Mammary epithelial cell (primary cell): ENCODE measurements at regions not wholly inside any gene's neighbourhood (a gene's known extent, or its start where the extent isn't known, plus 50 kb on each side); places are given as distances from the start of the nearest gene placed in this dataset.

Experiments used
- EZH2 ChIP-seq: IDR thresholded peaks from 2 replicates; pipeline ENCODE4 v1.6.1; 2012; ENCODE audit warnings: low read length, inconsistent platforms, borderline replicate concordance
- TF ChIP-seq, protein P1 (sequence below), 2 donors: IDR thresholded peaks in 1 of 2; conservative IDR thresholded peaks in 1 of 2; 2 replicates each; pipeline ENCODE4 v1.5.1; 2011 to 2012; ENCODE audit warnings: inconsistent platforms in 2 of 2, low read length in 2 of 2, mild to moderate bottlenecking in 2 of 2, control low read depth in 1 of 2, low read depth in 1 of 2; ENCODE audit not compliant: insufficient read depth in 1 of 2; ENCODE audit errors: extremely low read depth in 1 of 2

DNA sequence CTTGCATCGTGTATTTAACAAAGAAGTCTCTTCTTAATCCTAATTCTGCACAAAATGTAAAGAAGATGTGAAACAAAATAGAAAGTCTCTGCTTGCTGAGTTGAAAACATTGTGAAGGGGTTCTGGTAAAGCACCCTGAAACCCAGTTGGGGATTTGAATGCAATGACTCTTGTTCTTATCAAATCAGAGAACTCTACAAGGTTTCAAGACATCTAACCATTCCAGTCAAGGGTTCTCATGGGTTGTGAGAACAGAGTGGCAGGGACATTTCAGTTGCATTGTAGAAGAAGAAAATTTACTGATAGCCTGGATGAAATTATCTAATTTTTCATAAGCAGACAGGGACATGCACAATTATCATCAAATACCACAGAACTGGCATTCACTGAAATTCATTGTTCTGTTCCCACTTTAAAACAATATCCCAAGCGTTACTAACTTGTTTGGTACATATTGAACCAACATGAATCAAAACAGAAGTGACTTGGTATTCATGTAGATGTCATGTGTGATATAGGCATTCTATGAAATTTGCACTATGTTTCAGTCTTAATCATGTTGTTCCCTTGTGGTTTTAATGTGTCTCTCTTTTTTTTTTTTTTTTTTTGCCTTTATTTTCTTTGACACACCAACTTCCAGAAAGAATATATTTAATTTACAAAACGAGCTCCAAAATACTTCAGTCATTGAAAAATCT is 563.3 kb downstream of the IRX1 start:
- TF ChIP-seq, protein P1, sequence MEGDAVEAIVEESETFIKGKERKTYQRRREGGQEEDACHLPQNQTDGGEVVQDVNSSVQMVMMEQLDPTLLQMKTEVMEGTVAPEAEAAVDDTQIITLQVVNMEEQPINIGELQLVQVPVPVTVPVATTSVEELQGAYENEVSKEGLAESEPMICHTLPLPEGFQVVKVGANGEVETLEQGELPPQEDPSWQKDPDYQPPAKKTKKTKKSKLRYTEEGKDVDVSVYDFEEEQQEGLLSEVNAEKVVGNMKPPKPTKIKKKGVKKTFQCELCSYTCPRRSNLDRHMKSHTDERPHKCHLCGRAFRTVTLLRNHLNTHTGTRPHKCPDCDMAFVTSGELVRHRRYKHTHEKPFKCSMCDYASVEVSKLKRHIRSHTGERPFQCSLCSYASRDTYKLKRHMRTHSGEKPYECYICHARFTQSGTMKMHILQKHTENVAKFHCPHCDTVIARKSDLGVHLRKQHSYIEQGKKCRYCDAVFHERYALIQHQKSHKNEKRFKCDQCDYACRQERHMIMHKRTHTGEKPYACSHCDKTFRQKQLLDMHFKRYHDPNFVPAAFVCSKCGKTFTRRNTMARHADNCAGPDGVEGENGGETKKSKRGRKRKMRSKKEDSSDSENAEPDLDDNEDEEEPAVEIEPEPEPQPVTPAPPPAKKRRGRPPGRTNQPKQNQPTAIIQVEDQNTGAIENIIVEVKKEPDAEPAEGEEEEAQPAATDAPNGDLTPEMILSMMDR (conservative IDR thresholded peaks at IDR 0.05 in 1 of 2, IDR thresholded peaks at IDR 0.05 in 1 of 2; ENCODE audit: extremely low read depth in 1 of 2, insufficient read depth in 1 of 2, low read depth in 1 of 2, low read length in 2 of 2), result no peak
- no peak for TF ChIP-seq EZH2
